HG02943 (cell line): ENCODE measurements at regions not wholly inside any gene's neighbourhood (a gene's known extent, or its start where the extent isn't known, plus 50 kb on each side); places are given as distances from the start of the nearest gene placed in this dataset.

Experiments used
- ATAC-seq: cut with Tn5 transposase; IDR thresholded peaks from one replicate; pipeline ENCODE4 v1.9.1; 2021; ENCODE audit warnings: mild to moderate bottlenecking, low read depth, moderate library complexity; ENCODE audit not compliant: unreplicated experiment

GRCh38 chr13:78430166-78430791, 173.1 kb downstream of the POU4F1 start:
- ATAC-seq: no peak

- ATAC-seq: no peak
These were observed 174.7 kb downstream of the POU4F1 start for GRCh38 chr13:78428646-78429045.

GRCh38 chr13:78426183-78426582, 177.2 kb downstream of the POU4F1 start:
- ATAC-seq: no peak

- ATAC-seq: no peak
These were observed 182.5 kb downstream of the POU4F1 start for GRCh38 chr13:78420814-78421213.

- ATAC-seq: no peak
These were observed 189.3 kb downstream of the POU4F1 start for GRCh38 chr13:78413887-78414553.

- no peak for ATAC-seq
These were observed 192.5 kb downstream of the POU4F1 start for GRCh38 chr13:78410847-78411246.

- ATAC-seq: no peak
These were observed 193.2 kb downstream of the POU4F1 start for GRCh38 chr13:78410164-78410563.

- ATAC-seq: peak; percentile 69
These were observed 194.2 kb downstream of the POU4F1 start for GRCh38 chr13:78409172-78409571.

- ATAC-seq: no peak
These were observed 198.4 kb downstream of the POU4F1 start for GRCh38 chr13:78404846-78405360.

GRCh38 chr13:78402708-78403400, 200.5 kb downstream of the POU4F1 start:
- no peak for ATAC-seq

- no peak for ATAC-seq
These were observed 201.3 kb downstream of the POU4F1 start for GRCh38 chr13:78401873-78402707.

- ATAC-seq: peak; percentile 91
These were observed 204.5 kb downstream of the POU4F1 start for GRCh38 chr13:78398743-78399410.

- ATAC-seq: no peak
These were observed 209.8 kb downstream of the POU4F1 start for GRCh38 chr13:78393286-78394142.

GRCh38 chr13:78383899-78384298, 219.5 kb downstream of the POU4F1 start:
- ATAC-seq: no peak

GRCh38 chr13:78383071-78383484, 220.3 kb downstream of the POU4F1 start:
- no peak for ATAC-seq

GRCh38 chr13:78382491-78382890, 220.9 kb downstream of the POU4F1 start:
- no peak for ATAC-seq

- no peak for ATAC-seq
These were observed 226.5 kb downstream of the POU4F1 start for GRCh38 chr13:78376822-78377221.

GRCh38 chr13:78376033-78376432, 227.3 kb downstream of the POU4F1 start:
- ATAC-seq: no peak

GRCh38 chr13:78372581-78372980, 230.8 kb downstream of the POU4F1 start:
- no peak for ATAC-seq
